ENCODE measurements at regions not wholly inside any gene's neighbourhood (a gene's known extent, or its start where the extent isn't known, plus 50 kb on each side); places are given as distances from the start of the nearest gene placed in this dataset.

DNA sequence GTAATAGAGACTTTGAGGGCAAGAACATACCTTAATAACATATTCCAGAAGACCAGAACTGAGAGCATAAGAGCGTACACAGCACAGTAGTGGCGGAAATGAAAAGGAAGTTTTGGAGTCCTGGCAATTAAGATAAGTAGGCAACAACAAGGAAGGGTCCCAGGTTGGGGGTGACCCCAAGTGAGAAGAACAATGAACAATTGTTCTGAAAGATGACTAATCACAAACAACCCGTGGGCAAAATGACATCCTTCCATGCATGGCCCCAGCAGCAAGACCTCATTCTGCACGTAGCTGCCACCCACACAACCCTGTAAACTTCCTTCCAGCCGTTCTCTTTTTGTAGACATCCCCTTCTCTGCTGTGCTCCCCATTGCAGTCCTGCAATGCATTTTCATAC lies 384.4 kb upstream of the PABPC4L start:
- TF ChIP-seq, protein P1, sequence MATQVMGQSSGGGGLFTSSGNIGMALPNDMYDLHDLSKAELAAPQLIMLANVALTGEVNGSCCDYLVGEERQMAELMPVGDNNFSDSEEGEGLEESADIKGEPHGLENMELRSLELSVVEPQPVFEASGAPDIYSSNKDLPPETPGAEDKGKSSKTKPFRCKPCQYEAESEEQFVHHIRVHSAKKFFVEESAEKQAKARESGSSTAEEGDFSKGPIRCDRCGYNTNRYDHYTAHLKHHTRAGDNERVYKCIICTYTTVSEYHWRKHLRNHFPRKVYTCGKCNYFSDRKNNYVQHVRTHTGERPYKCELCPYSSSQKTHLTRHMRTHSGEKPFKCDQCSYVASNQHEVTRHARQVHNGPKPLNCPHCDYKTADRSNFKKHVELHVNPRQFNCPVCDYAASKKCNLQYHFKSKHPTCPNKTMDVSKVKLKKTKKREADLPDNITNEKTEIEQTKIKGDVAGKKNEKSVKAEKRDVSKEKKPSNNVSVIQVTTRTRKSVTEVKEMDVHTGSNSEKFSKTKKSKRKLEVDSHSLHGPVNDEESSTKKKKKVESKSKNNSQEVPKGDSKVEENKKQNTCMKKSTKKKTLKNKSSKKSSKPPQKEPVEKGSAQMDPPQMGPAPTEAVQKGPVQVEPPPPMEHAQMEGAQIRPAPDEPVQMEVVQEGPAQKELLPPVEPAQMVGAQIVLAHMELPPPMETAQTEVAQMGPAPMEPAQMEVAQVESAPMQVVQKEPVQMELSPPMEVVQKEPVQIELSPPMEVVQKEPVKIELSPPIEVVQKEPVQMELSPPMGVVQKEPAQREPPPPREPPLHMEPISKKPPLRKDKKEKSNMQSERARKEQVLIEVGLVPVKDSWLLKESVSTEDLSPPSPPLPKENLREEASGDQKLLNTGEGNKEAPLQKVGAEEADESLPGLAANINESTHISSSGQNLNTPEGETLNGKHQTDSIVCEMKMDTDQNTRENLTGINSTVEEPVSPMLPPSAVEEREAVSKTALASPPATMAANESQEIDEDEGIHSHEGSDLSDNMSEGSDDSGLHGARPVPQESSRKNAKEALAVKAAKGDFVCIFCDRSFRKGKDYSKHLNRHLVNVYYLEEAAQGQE (IDR thresholded peaks at IDR 0.05), result no peak
- TF ChIP-seq MYC (IDR thresholded peaks at IDR 0.05; ENCODE audit: borderline replicate concordance, low read length) (no peak), POLR2AphosphoS2 (conservative IDR thresholded peaks at IDR 0.05; ENCODE audit: low read length) (no peak)
- TF ChIP-seq, protein P2, sequence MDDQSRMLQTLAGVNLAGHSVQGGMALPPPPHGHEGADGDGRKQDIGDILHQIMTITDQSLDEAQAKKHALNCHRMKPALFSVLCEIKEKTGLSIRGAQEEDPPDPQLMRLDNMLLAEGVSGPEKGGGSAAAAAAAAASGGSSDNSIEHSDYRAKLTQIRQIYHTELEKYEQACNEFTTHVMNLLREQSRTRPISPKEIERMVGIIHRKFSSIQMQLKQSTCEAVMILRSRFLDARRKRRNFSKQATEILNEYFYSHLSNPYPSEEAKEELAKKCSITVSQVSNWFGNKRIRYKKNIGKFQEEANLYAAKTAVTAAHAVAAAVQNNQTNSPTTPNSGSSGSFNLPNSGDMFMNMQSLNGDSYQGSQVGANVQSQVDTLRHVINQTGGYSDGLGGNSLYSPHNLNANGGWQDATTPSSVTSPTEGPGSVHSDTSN (IDR thresholded peaks at IDR 0.05), result no peak

All from A549 (cell line).